ENCODE measurements at regions not wholly inside any gene's neighbourhood (a gene's known extent, or its start where the extent isn't known, plus 50 kb on each side); places are given as distances from the start of the nearest gene placed in this dataset.

- TF ChIP-seq CHD4 (IDR thresholded peaks at IDR 0.05; ENCODE audit: borderline replicate concordance, low read length) (no peak), ZBTB7B (CRISPR knock-in tag; IDR thresholded peaks at IDR 0.05) (no peak)
Measured at GRCh38 chr5:44974813-44975212, 166.1 kb downstream of the MRPS30 start.
